Gastrocnemius medialis (tissue), 4 donors: ENCODE measurements at regions not wholly inside any gene's neighbourhood (a gene's known extent, or its start where the extent isn't known, plus 50 kb on each side); places are given as distances from the start of the nearest gene placed in this dataset.

ENCODE experiments used
- CTCF ChIP-seq, 5 experiments: fragments of 450-650 bp in 3 of 5; fragments of 200-600 bp in 2 of 5; sonication (generic) in 2 of 5; IDR thresholded peaks in 4 of 5; conservative IDR thresholded peaks in 1 of 5; 1 replicate in 4 of 5; 2 replicates in 1 of 5; pipeline ENCODE4 v1.5.1; 2016 to 2019; ENCODE audit warnings: antibody characterized with exemption in 5 of 5, mild to moderate bottlenecking in 3 of 5, moderate library complexity in 3 of 5
- POLR2A ChIP-seq, 2 donors: fragments of 450-650 bp; IDR thresholded peaks; one replicate each; pipeline ENCODE4 v1.6.1; 2017; ENCODE audit warnings: antibody characterized with exemption in 2 of 2, mild to moderate bottlenecking in 2 of 2, moderate library complexity in 2 of 2

GRCh38 chr20:3313683-3314065 lies 74.7 kb upstream of the SLC4A11 start:
- TF ChIP-seq CTCF (IDR thresholded peaks at IDR 0.05 in 4 of 5, conservative IDR thresholded peaks at IDR 0.05 in 1 of 5) (no peak), POLR2A (IDR thresholded peaks at IDR 0.05) (no peak)
